PFSK-1 (cell line): ENCODE measurements at regions not wholly inside any gene's neighbourhood (a gene's known extent, or its start where the extent isn't known, plus 50 kb on each side); places are given as distances from the start of the nearest gene placed in this dataset.

Source experiments
- FOXP2 ChIP-seq: optimal IDR thresholded peaks from 2 replicates; pipeline ENCODE3; 2011; ENCODE audit warnings: borderline replicate concordance, control low read depth, inconsistent platforms; ENCODE audit not compliant: insufficient read depth; ENCODE audit errors: extremely low read length, extremely low read depth
- POLR2AphosphoS5 ChIP-seq: IDR thresholded peaks from 2 replicates; pipeline ENCODE4 v1.6.1; 2012; ENCODE audit warnings: low read depth, mild to moderate bottlenecking, control low read depth, low read length, moderate library complexity
- SIN3A ChIP-seq: IDR thresholded peaks from 2 replicates; pipeline ENCODE4 v1.6.1; 2012; ENCODE audit warnings: mild to moderate bottlenecking, low read length, moderate library complexity, borderline replicate concordance; ENCODE audit not compliant: insufficient read depth
- TAF1 ChIP-seq: IDR thresholded peaks from 2 replicates; pipeline ENCODE4 v1.6.1; 2012; ENCODE audit warnings: low read length, control low read depth, borderline replicate concordance; ENCODE audit not compliant: insufficient read depth
- TF ChIP-seq, protein P1 (sequence below), 2 experiments: IDR thresholded peaks; 2 replicates each; pipeline versions ENCODE4 v1.6.1 to v1.8.0; 2011 to 2012; ENCODE audit warnings: low read depth in 2 of 2, low read length in 2 of 2, control low read depth in 1 of 2, inconsistent platforms in 1 of 2, mild to moderate bottlenecking in 1 of 2, moderate library complexity in 1 of 2; ENCODE audit not compliant: insufficient read depth in 1 of 2

DNA sequence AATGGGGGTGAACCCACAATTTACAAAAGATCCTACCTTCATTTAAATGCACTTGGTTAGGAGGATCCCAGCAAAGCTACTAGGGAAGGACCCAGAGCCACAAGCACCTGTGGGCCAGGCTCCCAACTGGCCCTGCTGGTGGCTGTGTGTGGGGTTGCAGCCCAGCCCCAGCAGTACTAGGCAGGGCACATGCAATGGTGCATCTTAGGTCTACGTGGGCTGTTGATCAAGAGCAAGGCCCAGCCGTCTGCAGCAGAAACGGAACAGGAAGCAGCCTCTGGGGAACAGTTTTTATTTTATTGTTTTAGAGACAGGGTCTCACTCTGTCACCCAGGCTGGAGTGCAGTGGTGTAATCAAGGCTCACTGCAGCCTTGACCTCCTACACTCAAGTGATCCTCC is 134.1 kb upstream of the RAB4A start:
- TF ChIP-seq TAF1: no peak
- TF ChIP-seq POLR2AphosphoS5: no peak
- TF ChIP-seq, protein P1, sequence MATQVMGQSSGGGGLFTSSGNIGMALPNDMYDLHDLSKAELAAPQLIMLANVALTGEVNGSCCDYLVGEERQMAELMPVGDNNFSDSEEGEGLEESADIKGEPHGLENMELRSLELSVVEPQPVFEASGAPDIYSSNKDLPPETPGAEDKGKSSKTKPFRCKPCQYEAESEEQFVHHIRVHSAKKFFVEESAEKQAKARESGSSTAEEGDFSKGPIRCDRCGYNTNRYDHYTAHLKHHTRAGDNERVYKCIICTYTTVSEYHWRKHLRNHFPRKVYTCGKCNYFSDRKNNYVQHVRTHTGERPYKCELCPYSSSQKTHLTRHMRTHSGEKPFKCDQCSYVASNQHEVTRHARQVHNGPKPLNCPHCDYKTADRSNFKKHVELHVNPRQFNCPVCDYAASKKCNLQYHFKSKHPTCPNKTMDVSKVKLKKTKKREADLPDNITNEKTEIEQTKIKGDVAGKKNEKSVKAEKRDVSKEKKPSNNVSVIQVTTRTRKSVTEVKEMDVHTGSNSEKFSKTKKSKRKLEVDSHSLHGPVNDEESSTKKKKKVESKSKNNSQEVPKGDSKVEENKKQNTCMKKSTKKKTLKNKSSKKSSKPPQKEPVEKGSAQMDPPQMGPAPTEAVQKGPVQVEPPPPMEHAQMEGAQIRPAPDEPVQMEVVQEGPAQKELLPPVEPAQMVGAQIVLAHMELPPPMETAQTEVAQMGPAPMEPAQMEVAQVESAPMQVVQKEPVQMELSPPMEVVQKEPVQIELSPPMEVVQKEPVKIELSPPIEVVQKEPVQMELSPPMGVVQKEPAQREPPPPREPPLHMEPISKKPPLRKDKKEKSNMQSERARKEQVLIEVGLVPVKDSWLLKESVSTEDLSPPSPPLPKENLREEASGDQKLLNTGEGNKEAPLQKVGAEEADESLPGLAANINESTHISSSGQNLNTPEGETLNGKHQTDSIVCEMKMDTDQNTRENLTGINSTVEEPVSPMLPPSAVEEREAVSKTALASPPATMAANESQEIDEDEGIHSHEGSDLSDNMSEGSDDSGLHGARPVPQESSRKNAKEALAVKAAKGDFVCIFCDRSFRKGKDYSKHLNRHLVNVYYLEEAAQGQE (IDR thresholded peaks at IDR 0.05; ENCODE audit: insufficient read depth in 1 of 2, low read depth in 2 of 2, low read length in 2 of 2): no peak
- TF ChIP-seq SIN3A: no peak
- no peak for TF ChIP-seq FOXP2

DNA sequence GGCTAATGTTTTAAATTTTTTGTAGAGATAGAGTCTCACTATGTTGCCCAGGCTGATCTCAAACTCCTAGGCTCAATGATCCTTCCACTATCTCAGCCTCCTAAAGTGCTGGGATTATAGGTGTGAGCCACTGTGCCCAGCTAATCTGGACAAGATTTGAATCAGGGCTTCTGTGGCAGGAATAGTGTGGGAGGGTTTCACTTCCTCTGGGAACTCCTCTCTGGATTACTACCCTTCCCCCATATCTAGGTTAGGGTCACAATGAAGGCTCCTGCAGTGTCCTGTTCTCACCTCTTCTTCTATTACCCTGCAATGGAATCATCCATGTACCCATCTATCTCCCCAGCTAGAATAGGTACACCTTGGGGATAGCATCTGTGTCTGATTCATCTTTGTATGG is 133.6 kb upstream of the RAB4A start:
- TF ChIP-seq TAF1: no peak
- TF ChIP-seq FOXP2: no peak
- TF ChIP-seq SIN3A: no peak
- TF ChIP-seq POLR2AphosphoS5: no peak
- TF ChIP-seq, protein P1 (IDR thresholded peaks at IDR 0.05; ENCODE audit: insufficient read depth in 1 of 2, low read depth in 2 of 2, low read length in 2 of 2): no peak

DNA sequence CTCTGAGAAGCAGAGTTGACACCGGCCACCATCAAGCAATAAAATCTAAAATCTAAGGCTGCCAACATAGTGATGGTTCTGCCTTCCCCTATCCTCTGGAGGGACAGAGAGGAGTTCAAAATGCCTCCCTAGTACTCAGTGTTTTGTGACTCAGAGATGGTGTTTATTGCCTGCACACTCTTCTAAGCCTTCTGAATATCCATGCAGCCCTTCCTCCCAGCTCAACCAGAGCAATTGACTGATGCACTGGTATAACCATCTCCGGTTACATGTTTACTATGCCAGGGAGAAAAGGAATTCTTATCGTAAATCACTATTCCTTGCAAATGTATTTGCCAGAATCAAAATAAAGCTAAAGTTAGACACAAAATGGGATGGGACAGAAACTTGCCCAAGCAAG is 132.9 kb upstream of the RAB4A start:
- TF ChIP-seq TAF1: no peak
- TF ChIP-seq POLR2AphosphoS5: no peak

DNA sequence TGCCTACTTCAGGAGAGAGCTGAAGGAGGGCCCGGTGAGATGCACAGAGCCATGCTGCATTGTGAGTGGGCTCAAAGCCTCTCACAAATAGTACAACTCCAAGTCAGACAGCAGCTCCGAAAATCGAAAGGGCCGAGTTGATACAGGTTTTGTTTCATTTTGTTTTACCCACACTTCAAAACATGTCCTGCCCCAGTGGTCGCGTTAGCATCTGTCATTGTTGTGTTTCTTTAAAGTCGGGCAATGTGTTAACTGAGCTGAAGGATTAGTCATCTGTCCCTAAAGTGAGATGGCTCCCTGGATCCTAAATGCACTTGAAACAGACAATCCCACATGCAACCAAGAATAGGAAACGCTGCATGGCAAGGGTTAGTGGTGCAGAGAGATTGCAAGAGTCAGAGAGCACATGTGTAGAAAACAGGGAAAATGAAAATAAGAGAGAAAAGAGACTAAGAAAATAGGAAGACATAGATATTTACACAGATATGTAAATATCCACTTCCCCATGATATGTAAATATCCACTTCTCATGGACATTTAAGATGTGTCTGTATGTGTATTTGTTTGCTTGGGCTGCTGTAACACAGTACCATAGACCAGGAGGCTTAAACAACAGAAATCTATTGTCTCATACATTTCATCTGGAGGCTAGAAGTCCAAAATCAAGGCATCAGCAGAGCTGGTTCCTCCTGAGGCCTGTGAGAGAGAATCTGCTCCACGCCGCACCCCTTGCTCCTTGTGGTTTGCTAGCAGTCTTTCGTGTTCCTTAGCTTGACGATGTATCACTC is 131.4 kb upstream of the RAB4A start:
- TF ChIP-seq TAF1 (no peak), SIN3A (no peak), FOXP2 (no peak), POLR2AphosphoS5 (no peak)
- TF ChIP-seq, protein P1 (IDR thresholded peaks at IDR 0.05; ENCODE audit: insufficient read depth in 1 of 2, low read depth in 2 of 2, low read length in 2 of 2): no peak

DNA sequence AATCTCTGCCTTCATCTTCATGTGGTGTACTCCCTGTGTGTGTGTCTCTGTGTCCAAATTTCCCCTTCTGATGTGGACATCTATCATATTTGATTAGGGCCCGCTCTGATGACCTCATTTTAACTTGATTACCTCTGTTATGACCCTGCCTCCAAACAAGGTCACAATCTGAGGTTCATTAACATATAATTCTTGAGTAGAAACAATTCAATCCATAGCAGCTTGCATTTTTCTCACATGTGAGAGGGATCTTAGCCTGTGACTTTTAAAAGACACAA is 130.9 kb upstream of the RAB4A start:
- TF ChIP-seq FOXP2: no peak
- TF ChIP-seq, protein P1 (IDR thresholded peaks at IDR 0.05; ENCODE audit: insufficient read depth in 1 of 2, low read depth in 2 of 2, low read length in 2 of 2): no peak
- no peak for TF ChIP-seq POLR2AphosphoS5
- TF ChIP-seq SIN3A: no peak
- no peak for TF ChIP-seq TAF1
